OCI-LY3 (cell line): ENCODE measurements at regions not wholly inside any gene's neighbourhood (a gene's known extent, or its start where the extent isn't known, plus 50 kb on each side); places are given as distances from the start of the nearest gene placed in this dataset.

Experiments used
- H2AFZ ChIP-seq: fragments of 200-600, 300-600 bp; shearing (Covaris generic); 2 replicates; pipeline ENCODE4 v1.6.0; 2014; ENCODE audit warnings: antibody characterized with exemption, low read depth, low read length
- H3K27ac ChIP-seq: fragments of 200-600, 300-600 bp; sonication (generic); 2 replicates; pipeline ENCODE4 v1.5.1; 2014; ENCODE audit warnings: mild to moderate bottlenecking, low read length, moderate library complexity, mixed read lengths
- H3K27me3 ChIP-seq: fragments of 200-600, 300-600 bp; sonication (generic); 2 replicates; pipeline ENCODE4 v1.6.1; 2014; ENCODE audit warnings: low read depth, low read length, mixed read lengths
- H3K36me3 ChIP-seq: fragments of 200-600, 300-600 bp; sonication (generic); replicated peaks from 2 replicates; pipeline ENCODE3; 2014; ENCODE audit warnings: low read depth, low read length, mixed read lengths
- H3K4me1 ChIP-seq: fragments of 300-600, 200-600 bp; sonication (generic); 2 replicates; pipeline ENCODE4 v1.6.1; 2014; ENCODE audit warnings: low read length, mixed read lengths
- H3K4me2 ChIP-seq: fragments of 200-600, 300-600 bp; sonication (generic); 2 replicates; pipeline ENCODE4 v1.6.1; 2014; ENCODE audit warnings: low read length, mixed read lengths
- H3K4me3 ChIP-seq: fragments of 300-600, 200-600 bp; sonication (generic); 2 replicates; pipeline ENCODE4 v1.5.1; 2014; ENCODE audit warnings: antibody characterized with exemption, mild to moderate bottlenecking, low read length, moderate library complexity
- H3K79me2 ChIP-seq: fragments of 300-600, 200-600 bp; shearing (Covaris generic); 2 replicates; pipeline ENCODE4 v1.6.1; 2014; ENCODE audit warnings: mild to moderate bottlenecking, low read length, mixed read lengths
- H3K9ac ChIP-seq: fragments of 300-600, 200-600 bp; shearing (Covaris generic); 2 replicates; pipeline ENCODE4 v1.6.0; 2014; ENCODE audit warnings: mild to moderate bottlenecking, low read length, moderate library complexity
- H3K9me3 ChIP-seq: fragments of 200-600, 300-600 bp; shearing (Covaris generic); 2 replicates; pipeline ENCODE4 v1.6.1; 2014; ENCODE audit warnings: low read length, mixed read lengths; ENCODE audit not compliant: insufficient read depth
- H4K20me1 ChIP-seq: fragments of 200-600, 300-600 bp; sonication (generic); 2 replicates; pipeline ENCODE4 v1.6.1; 2016; ENCODE audit warnings: low read length, mixed read lengths; ENCODE audit not compliant: insufficient read depth
- EZH2phosphoT487 ChIP-seq: fragments of 200-600 bp; shearing (Covaris generic); IDR thresholded peaks from 2 replicates; pipeline ENCODE4 v1.6.1; 2018; ENCODE audit warnings: antibody characterized with exemption, mixed run types, low read depth
- TF ChIP-seq, protein P1 (sequence below): fragments of 200-600, 300-600 bp; sonication (generic); IDR thresholded peaks from 2 replicates; pipeline ENCODE4 v1.5.1; 2014; ENCODE audit warnings: antibody characterized with exemption, low read length, low read depth

DNA sequence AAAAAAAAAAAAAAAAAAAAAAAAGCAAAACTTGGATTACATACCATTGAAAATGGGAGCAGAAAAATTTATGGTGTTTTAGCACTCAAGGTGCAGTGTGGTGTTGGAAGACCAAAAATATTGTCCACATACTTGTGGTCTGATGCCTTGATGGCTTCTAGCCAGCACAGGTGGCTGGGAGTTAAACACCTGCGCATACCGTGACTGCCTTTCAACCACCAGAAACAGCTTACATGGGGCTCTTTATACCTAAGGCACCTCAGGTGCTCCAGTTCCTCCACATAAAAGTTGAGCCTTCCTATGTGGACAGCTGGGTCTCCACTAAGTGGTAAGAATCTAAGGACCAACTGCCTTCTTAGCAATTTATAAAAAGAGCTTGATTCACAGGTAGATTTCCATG lies 802.6 kb upstream of the CELF4 start:
- no peak overlapping the region for H3K4me3 ChIP-seq
- H3K27me3 ChIP-seq, result no peaks in the 10 kb centered on the region
- H3K27ac ChIP-seq, result no peak overlapping the region
- no peak overlapping the region for H3K4me2 ChIP-seq
- no peaks in the 10 kb centered on the region for H3K79me2 ChIP-seq
- TF ChIP-seq, protein P1, sequence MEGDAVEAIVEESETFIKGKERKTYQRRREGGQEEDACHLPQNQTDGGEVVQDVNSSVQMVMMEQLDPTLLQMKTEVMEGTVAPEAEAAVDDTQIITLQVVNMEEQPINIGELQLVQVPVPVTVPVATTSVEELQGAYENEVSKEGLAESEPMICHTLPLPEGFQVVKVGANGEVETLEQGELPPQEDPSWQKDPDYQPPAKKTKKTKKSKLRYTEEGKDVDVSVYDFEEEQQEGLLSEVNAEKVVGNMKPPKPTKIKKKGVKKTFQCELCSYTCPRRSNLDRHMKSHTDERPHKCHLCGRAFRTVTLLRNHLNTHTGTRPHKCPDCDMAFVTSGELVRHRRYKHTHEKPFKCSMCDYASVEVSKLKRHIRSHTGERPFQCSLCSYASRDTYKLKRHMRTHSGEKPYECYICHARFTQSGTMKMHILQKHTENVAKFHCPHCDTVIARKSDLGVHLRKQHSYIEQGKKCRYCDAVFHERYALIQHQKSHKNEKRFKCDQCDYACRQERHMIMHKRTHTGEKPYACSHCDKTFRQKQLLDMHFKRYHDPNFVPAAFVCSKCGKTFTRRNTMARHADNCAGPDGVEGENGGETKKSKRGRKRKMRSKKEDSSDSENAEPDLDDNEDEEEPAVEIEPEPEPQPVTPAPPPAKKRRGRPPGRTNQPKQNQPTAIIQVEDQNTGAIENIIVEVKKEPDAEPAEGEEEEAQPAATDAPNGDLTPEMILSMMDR, result no peak
- no peak for TF ChIP-seq EZH2phosphoT487
- H3K4me1 ChIP-seq, result peaks cover 12% of the 10 kb centered on the region
- H3K9ac ChIP-seq, result no peak overlapping the region
- no peak overlapping the region for H2AFZ ChIP-seq
- H3K36me3 ChIP-seq, result no peaks in the 10 kb centered on the region
- H4K20me1 ChIP-seq, result no peaks in the 10 kb centered on the region
- H3K9me3 ChIP-seq, result no peaks in the 10 kb centered on the region

DNA sequence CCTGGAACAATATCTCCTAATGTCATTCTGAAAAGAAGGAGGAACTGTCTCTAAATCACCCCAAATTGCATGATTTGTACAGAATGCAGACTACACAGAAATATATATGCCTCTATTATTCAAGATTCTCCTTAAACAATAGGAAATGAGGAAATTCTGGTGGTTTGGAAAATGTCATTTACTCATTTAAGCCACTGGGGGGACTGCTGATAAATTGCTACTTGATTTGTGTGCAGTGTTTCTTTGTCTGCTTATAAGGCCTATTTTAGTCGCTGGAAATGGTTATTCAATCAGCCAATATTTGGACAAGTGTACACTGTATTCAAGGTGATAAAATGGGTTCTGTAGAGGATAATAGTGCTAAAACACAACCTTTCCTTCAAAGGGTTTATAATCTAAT lies 801.9 kb upstream of the CELF4 start:
- no peaks in the 10 kb centered on the region for H3K9me3 ChIP-seq
- no peak overlapping the region for H3K4me2 ChIP-seq
- H3K79me2 ChIP-seq, result no peaks in the 10 kb centered on the region
- no peak overlapping the region for H2AFZ ChIP-seq
- H3K9ac ChIP-seq, result no peak overlapping the region
- H3K4me1 ChIP-seq, result peaks cover 12% of the 10 kb centered on the region
- no peak for TF ChIP-seq EZH2phosphoT487
- TF ChIP-seq, protein P1, result peak; percentile 30
- H3K27ac ChIP-seq, result no peak overlapping the region
- no peaks in the 10 kb centered on the region for H4K20me1 ChIP-seq
- H3K27me3 ChIP-seq, result no peaks in the 10 kb centered on the region
- H3K36me3 ChIP-seq, result no peaks in the 10 kb centered on the region
- no peak overlapping the region for H3K4me3 ChIP-seq

DNA sequence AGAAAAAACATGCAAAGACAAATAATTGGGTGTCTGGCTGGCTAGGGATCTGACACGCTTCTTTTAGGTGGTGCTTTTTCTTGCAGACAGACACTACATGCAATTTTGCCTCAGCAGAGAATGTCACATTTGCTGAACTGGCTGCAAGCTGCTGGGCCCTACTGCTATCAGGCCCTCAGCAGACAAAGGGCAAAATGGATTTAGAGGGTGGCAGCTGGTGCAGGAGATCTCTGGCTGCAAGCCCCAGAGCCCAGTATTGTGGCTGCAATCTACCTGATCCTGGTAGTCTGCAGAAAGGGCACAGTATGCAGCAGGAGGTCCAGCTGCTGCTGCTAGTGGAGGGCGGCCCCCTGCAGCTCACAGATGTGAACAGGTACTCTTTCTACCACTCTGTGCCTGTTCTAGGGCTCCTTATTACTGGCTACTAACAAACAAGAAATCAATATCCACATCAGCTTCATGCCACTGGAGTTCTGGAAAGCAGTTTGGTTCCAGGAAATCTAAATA lies 796.7 kb upstream of the CELF4 start:
- no peaks in the 10 kb centered on the region for H3K79me2 ChIP-seq
- H3K4me3 ChIP-seq, result no peak overlapping the region
- H3K27ac ChIP-seq, result no peak overlapping the region
- TF ChIP-seq, protein P1, result no peak
- TF ChIP-seq EZH2phosphoT487, result no peak
- H3K4me1 ChIP-seq, result no peaks in the 10 kb centered on the region
- no peak overlapping the region for H3K9ac ChIP-seq
- H3K27me3 ChIP-seq, result no peaks in the 10 kb centered on the region
- H3K36me3 ChIP-seq, result no peaks in the 10 kb centered on the region
- no peak overlapping the region for H3K4me2 ChIP-seq
- H3K9me3 ChIP-seq, result no peaks in the 10 kb centered on the region
- H2AFZ ChIP-seq, result no peak overlapping the region
- no peaks in the 10 kb centered on the region for H4K20me1 ChIP-seq

DNA sequence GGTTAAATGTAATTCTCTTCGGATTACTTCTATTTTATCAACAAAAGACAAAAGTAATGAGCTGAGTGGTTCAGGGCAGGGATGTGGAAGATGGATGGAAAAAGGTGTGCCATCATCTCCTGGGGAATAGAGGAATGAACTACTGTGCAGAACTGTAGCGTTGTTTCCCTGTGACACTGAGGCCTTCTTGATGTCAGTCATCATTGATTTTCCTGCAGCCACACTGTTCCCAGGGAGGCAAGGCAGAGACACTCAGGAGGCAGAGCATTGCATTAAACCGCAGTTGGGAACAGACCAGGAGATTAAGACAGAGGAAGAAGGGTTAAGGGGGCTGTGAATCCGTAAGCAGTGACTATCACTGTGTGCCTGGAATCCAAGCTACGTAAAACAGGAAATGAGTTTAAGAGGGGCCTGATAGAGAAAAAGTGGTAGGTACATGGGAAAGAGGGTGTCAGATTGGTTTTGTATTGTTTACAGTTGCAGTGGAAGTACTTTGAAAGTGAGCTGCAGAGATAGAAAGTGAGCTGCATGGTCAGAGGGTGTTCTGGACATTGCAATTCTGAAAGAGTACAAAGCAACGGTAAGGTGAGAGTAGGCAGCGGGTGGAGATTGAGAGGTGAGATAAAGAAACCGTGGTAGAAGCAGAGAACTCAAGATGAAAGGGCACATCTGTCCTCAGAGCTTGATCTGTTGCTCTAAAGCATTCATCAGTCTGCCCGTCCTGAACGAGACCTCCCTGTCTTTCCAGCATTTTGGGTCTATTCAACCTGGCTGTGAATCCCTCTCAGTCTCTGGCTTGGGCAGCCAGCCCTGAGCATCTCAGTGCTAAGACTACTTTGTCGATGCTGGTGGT lies 793.4 kb upstream of the CELF4 start:
- Histone ChIP-seq H3K4me3 (no peak overlapping the region), H2AFZ (no peak overlapping the region), H3K79me2 (no peaks in the 10 kb centered on the region), H3K9me3 (no peaks in the 10 kb centered on the region), H3K4me1 (no peaks in the 10 kb centered on the region), H3K36me3 (no peaks in the 10 kb centered on the region), H3K9ac (no peak overlapping the region), H3K4me2 (no peak overlapping the region), H3K27ac (no peak overlapping the region), H4K20me1 (no peaks in the 10 kb centered on the region), H3K27me3 (no peaks in the 10 kb centered on the region)
- TF ChIP-seq, protein P1, result no peak
- TF ChIP-seq EZH2phosphoT487, result no peak
